Occipital lobe (tissue), 1 donor: ENCODE measurements at regions not wholly inside any gene's neighbourhood (a gene's known extent, or its start where the extent isn't known, plus 50 kb on each side); places are given as distances from the start of the nearest gene placed in this dataset.
A peak's percentile ranks its signal among the peaks of the same experiment; 100 is the strongest.

Experiments
- DNase-seq: peaks from one replicate; lab custom pipeline; 2025; lab: John Stamatoyannopoulos, UW

DNA sequence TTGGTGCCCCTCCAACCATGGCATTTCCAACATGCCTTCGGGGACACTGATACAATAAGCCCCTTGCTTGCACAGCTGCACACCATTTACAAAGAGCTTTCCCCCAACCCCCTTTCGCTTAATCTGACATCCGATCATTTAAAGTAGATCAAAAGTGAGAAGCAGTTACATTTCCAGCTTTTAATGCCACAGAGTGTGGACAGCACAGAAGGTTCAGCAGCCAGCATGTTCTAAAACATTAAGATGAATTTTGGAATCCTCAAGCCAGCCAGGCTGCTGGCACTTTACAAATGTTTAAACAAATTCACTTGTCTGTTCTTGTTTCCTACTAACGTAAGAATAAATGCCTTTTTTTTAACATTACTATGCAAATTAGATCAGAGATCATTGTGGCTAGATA is 284.4 kb upstream of the LDB2 start:
- DNase-seq: no peak

DNA sequence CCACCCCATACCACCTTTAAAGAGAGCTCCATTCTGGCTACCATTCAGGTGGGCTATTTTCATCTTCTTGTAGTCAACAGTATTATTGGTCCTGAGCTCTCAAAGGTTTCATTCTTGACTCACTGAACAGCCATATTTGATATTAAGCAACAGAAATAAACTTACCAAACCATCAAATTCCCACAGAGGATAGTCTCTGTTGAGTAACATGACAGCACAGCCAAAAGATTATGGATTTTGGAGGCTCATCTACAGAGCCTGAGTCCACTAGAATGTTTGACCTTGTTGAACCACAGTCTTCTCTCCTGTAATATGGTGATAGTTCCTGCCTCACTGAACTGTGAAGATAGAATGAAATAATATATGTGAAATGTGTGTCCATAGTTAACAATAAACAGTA is 276.3 kb upstream of the LDB2 start:
- DNase-seq: no peak

- DNase-seq: no peak
Observed at GRCh38 chr4:17173300-17173699, 274.9 kb upstream of the LDB2 start.

DNA sequence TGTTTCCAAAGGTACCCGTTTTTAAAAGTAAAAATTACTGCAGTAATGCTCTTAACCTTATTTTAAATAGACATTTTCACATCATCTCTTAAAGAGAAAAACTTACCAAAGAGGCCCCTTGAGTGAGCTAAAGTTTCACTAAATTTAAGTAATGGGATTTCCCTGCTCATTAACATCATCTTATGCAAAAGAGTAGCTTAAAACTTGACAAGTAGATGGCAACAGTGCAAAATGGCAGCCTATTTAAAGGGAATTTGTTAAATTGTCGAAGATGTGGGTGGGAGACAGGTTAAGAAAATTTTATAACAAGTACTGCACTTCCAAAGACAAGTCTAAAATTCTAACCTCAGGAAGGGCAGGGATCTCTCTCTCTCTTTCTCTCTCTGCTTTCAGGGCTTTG is 271.7 kb upstream of the LDB2 start:
- no peak for DNase-seq

DNA sequence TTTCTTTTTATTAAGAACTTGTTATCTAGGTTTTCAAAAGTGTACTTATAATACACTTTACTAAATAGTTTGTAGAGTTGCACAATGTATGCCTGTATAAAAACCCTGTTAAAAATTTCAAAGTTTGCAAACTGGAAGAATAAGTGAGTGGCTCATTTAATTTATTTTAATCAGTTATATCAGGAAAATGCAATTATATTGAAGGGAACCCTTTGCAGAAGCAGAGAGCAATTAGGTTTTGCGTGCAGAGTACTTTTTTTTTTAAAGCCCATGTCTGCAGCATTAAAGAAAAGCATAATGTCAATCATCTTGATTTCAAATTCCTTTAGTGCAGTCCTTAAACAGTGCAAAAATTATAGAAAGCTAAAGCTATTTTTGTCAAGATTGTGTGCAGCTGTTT is 271.3 kb upstream of the LDB2 start:
- no peak for DNase-seq

- no peak for DNase-seq
Observed at GRCh38 chr4:17168571-17168970, 270.1 kb upstream of the LDB2 start.

DNA sequence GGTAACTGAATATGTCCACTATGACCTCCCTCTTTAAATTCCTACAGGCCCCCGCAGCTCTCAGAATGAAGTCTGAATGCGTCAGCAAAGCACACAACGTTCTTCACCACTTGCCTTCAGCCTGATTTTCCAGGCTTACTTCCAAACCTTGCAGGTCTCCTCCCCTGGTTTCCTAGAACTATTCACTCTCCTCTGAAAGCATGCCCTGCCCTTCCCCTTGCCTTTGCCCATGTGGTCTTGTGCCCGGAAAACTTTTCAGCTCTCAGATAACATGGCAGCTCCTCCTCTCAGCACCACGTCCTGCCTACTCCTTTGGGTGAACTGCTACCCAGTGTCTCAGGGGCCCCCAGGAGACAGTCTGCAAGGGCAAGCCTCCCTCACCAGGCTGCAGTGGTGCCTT is 268.5 kb upstream of the LDB2 start:
- DNase-seq: no peak

DNA sequence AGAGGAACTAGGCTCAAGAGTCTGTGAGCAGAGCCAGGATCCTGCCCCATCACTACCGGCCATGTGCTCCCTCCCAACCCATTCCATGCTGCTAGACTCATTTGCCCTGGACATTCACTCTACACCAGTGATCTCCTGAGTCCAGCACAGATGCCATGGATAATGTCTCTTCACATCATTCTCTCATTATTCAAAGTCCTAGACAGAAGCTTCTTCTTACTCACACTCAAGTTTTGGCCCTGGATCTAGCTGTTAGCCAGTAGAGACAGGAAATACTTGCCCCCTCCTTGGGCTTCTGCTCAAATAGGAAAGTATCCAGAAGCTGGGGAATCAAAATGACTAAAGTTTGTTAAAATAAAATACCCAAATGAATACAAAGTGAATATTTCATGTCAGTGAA is 266.8 kb upstream of the LDB2 start:
- no peak for DNase-seq

- DNase-seq: no peak
Observed at GRCh38 chr4:17164666-17165065, 266.2 kb upstream of the LDB2 start.

- DNase-seq: no peak
Observed at GRCh38 chr4:17163156-17163771, 264.8 kb upstream of the LDB2 start.

GRCh38 chr4:17157304-17157703 is 258.9 kb upstream of the LDB2 start:
- no peak for DNase-seq

DNA sequence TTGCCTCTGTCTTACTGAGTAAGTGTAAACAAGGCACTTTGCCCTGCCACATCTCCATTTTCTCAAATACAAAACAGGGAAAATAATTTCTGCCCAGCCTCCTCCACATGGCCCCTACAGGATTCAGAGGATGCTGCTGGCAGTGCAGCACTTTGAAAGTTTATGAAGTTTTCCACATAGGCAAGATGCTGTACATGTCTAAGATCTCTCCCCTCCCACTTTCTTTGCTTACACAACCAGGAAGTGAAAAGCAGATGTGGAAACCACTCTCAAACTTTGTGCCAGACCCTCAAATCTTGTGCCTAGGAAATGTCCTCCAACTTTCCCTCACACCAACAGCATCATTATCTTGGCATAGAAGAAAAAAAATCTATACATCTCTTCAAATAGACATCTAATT is 257.0 kb upstream of the LDB2 start:
- no peak for DNase-seq

- DNase-seq: no peak
Observed at GRCh38 chr4:17153572-17153971, 255.1 kb upstream of the LDB2 start.

DNA sequence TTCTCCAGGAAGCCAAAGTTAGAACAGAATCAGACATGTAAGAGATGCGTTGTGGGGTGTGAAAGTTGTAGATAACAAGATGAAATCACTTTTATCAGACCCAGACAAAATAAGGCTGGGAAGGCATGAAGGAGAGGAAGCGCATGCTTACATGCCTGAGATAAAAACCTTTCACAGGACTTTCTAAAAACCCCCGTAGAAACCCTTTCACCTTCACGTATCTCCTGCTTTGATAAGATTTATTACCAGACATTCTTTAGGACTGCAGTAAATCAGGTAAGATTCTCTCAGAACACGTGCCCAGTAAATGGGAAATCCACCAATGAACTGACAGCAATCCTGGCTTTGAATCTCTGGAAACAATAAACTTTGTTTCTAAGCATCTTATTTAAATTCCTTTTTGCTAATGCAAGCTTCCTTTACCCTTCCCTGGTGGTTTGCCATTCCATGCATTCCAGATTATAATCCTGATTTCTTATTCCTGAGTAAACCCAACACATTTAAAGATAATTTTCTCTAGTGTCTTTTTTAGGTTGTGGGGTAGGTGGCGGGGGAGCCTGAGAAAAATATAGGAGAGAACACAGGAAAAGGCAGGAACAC is 254.6 kb upstream of the LDB2 start:
- no peak for DNase-seq

DNA sequence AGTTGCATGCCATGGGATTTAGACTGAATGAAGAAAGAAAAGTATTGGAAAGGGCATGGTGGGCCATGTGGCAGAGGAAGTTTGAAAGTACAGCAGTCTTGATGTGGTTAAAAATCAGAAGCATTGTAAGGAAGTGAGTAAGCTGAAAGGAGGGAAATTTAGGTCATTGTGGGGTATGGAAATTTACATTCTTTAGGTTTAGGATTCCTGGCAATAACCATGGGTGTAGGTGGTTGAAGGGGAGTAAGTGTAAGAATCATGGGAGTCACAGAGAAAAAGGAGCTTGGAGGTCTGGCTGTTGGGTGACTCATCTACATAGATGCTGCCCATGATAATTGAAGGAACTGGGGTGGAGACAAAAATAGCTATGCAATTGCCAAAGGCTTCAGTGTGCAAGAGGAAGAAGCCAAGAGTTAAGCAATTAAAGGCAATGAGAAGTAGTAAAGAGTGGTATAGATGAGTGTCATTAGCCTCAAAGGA is 243.8 kb upstream of the LDB2 start:
- DNase-seq: peak; percentile 39

- DNase-seq: no peak
Observed at GRCh38 chr4:17138847-17139246, 240.4 kb upstream of the LDB2 start.

GRCh38 chr4:17134565-17134964 is 236.1 kb upstream of the LDB2 start:
- DNase-seq: no peak

GRCh38 chr4:17134100-17134499 is 235.7 kb upstream of the LDB2 start:
- DNase-seq: no peak

GRCh38 chr4:17132226-17132625 is 233.8 kb upstream of the LDB2 start:
- no peak for DNase-seq

- no peak for DNase-seq
Observed at GRCh38 chr4:17128268-17128667, 229.8 kb upstream of the LDB2 start.

- no peak for DNase-seq
Observed at GRCh38 chr4:17126321-17126966, 228.0 kb upstream of the LDB2 start.

DNA sequence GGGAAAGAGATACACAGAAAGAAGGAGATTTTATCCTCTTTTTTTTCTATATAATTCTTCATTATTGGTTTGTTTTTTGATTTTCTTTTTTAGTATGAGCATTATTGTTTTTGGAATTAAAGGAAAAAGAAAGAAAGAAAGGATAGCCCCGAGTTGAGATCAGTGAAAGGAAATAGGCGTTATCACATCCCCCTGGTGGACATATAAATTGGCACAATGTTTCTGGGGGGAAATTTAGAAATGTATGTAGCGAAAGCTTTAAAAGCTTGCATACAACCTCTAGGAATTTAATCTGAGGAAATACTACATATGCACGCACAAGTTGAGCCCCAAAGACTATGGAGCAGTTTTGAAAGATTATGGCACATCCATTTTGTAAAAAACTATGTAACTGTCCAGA is 226.3 kb upstream of the LDB2 start:
- no peak for DNase-seq

- no peak for DNase-seq
Observed at GRCh38 chr4:17120761-17121160, 222.3 kb upstream of the LDB2 start.
